NCI-H146 treated with DMSO at 0.1 percent for 48 hours (cell line): ENCODE measurements at regions not wholly inside any gene's neighbourhood (a gene's known extent, or its start where the extent isn't known, plus 50 kb on each side); places are given as distances from the start of the nearest gene placed in this dataset.
"Not testable (repeated sequence)": the region's sequence is repeated elsewhere in the genome, so short reads cannot be mapped to it uniquely, and the experiment has no call there.

Source experiments
- DNase-seq: peaks from one replicate; lab custom pipeline; 2025; ENCODE audit not compliant: unreplicated experiment; lab: John Stamatoyannopoulos, UW

- DNase-seq, result no peak
Measured at GRCh38 chr19:56894626-56895025, 54.1 kb upstream of the PEG3 start.

- no peak for DNase-seq
Measured at GRCh38 chr19:56896095-56896494, 55.6 kb upstream of the PEG3 start.

- DNase-seq, result no peak
Measured at GRCh38 chr19:56899943-56900342, 59.4 kb upstream of the PEG3 start.

GRCh38 chr19:56900573-56901097 is 60.1 kb upstream of the PEG3 start:
- DNase-seq, result no peak

GRCh38 chr19:56905631-56906150 is 65.2 kb upstream of the PEG3 start:
- no peak for DNase-seq

GRCh38 chr19:56912401-56913112 is 72.0 kb upstream of the PEG3 start:
- no peak for DNase-seq

- DNase-seq, result not testable (repeated sequence)
Measured at GRCh38 chr19:56913113-56913455, 72.6 kb upstream of the PEG3 start.

GRCh38 chr19:56916528-56916927 is 76.0 kb upstream of the PEG3 start:
- DNase-seq, result no peak

GRCh38 chr19:56917529-56917928 is 77.0 kb upstream of the PEG3 start:
- no peak for DNase-seq

- no peak for DNase-seq
Measured at GRCh38 chr19:56917998-56918397, 77.5 kb upstream of the PEG3 start.

- no peak for DNase-seq
Measured at GRCh38 chr19:56918682-56919307, 78.3 kb upstream of the PEG3 start.

- no peak for DNase-seq
Measured at GRCh38 chr19:56919308-56919995, 78.9 kb upstream of the PEG3 start.

GRCh38 chr19:56926094-56926493 is 85.6 kb upstream of the PEG3 start:
- DNase-seq, result not testable (repeated sequence)

- DNase-seq, result no peak
Measured at GRCh38 chr19:56927294-56927693, 86.8 kb upstream of the PEG3 start.

GRCh38 chr19:56927791-56928207 is 87.3 kb upstream of the PEG3 start:
- no peak for DNase-seq

- DNase-seq, result peak; percentile 1
Measured at GRCh38 chr19:56930647-56931535, 90.4 kb upstream of the PEG3 start.

- no peak for DNase-seq
Measured at GRCh38 chr19:56933014-56933705, 92.6 kb upstream of the PEG3 start.

- no peak for DNase-seq
Measured at GRCh38 chr19:56934438-56935090, 94.0 kb upstream of the PEG3 start.

- DNase-seq, result no peak
Measured at GRCh38 chr19:56939951-56940350, 99.4 kb upstream of the PEG3 start.

- no peak for DNase-seq
Measured at GRCh38 chr19:56942756-56943155, 102.2 kb upstream of the PEG3 start.
